ENCODE measurements at regions not wholly inside any gene's neighbourhood (a gene's known extent, or its start where the extent isn't known, plus 50 kb on each side); places are given as distances from the start of the nearest gene placed in this dataset.

DNA sequence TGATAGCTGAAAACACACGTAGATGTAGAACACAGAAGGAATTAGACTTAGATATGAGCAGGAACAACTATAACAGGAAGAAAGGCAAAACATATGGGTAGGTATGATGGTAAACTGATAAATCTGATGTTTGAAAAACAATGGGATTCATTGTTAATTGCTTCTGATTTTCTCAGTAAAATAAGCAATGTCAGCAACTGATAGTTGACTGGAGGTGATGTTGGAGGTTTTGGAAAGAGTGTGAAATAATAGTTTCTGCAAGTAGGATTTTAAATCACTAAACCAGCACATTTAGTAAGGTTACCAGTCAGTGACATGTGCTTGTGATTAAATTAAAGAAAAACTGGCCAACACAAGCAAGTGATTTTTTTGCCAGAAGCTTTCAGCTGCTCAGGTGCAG lies 123.0 kb upstream of the CPNE8 start:
- TF ChIP-seq, protein P1, sequence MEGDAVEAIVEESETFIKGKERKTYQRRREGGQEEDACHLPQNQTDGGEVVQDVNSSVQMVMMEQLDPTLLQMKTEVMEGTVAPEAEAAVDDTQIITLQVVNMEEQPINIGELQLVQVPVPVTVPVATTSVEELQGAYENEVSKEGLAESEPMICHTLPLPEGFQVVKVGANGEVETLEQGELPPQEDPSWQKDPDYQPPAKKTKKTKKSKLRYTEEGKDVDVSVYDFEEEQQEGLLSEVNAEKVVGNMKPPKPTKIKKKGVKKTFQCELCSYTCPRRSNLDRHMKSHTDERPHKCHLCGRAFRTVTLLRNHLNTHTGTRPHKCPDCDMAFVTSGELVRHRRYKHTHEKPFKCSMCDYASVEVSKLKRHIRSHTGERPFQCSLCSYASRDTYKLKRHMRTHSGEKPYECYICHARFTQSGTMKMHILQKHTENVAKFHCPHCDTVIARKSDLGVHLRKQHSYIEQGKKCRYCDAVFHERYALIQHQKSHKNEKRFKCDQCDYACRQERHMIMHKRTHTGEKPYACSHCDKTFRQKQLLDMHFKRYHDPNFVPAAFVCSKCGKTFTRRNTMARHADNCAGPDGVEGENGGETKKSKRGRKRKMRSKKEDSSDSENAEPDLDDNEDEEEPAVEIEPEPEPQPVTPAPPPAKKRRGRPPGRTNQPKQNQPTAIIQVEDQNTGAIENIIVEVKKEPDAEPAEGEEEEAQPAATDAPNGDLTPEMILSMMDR (IDR thresholded peaks at IDR 0.05; ENCODE audit: low read depth, low read length) = no peak
- no peak for TF ChIP-seq EZH2phosphoT487 (IDR thresholded peaks at IDR 0.05; ENCODE audit: low read depth)

All from OCI-LY3 (cell line).